IPS-NIHi7 (cell line): ENCODE measurements at regions not wholly inside any gene's neighbourhood (a gene's known extent, or its start where the extent isn't known, plus 50 kb on each side); places are given as distances from the start of the nearest gene placed in this dataset.

Source experiments
- DNase-seq: peaks from one replicate; pipeline ENCODE4 v3.0.0; 2012; ENCODE audit warnings: mixed read lengths; ENCODE audit errors: extremely low spot score

- DNase-seq: peak; percentile 75
Observed at GRCh38 chr14:32254952-32255679, 52.0 kb upstream of the RNU6-8 start.

- DNase-seq: no peak
Observed at GRCh38 chr14:32255789-32256188, 52.7 kb upstream of the RNU6-8 start.

- no peak for DNase-seq
Observed at GRCh38 chr14:32256576-32256975, 53.5 kb upstream of the RNU6-8 start.

GRCh38 chr14:32258336-32258993 lies 55.4 kb upstream of the RNU6-8 start:
- no peak for DNase-seq

- peak; percentile 57 for DNase-seq
Observed at GRCh38 chr14:32259368-32260013, 56.4 kb upstream of the RNU6-8 start.

- DNase-seq: no peak
Observed at GRCh38 chr14:32263939-32264567, 61.0 kb upstream of the RNU6-8 start.

GRCh38 chr14:32265584-32265983 lies 62.5 kb upstream of the RNU6-8 start:
- no peak for DNase-seq

GRCh38 chr14:32277998-32278397 lies 51.1 kb upstream of the AKAP6 start:
- DNase-seq: no peak
